Heart left ventricle (tissue), 13 donors: ENCODE measurements at regions not wholly inside any gene's neighbourhood (a gene's known extent, or its start where the extent isn't known, plus 50 kb on each side); places are given as distances from the start of the nearest gene placed in this dataset.

Source experiments
- POLR2A ChIP-seq, 2 donors: fragments of 450-650 bp; IDR thresholded peaks; one replicate each; pipeline ENCODE4 v1.6.1; 2017; ENCODE audit warnings: antibody characterized with exemption in 2 of 2, mild to moderate bottlenecking in 2 of 2, moderate library complexity in 2 of 2
- TF ChIP-seq, protein P1 (sequence below), 12 donors: fragments of 200-600 bp; sonication (generic) in 4 of 12; IDR thresholded peaks; one replicate each; pipeline versions ENCODE4 v1.5.0 to v1.8.0; 2018 to 2022; ENCODE audit warnings: antibody characterized with exemption in 12 of 12, mild to moderate bottlenecking in 5 of 12
- donor health status: ischemic (EF 13 %, LVEDD 7.1; RV severe dilation, severe dysfunction).
- donor health status: DM: no; HTN: yes; CAD: no.
- donor health status: DM: no; HTN: no; CAD: no.
- donor health status: ischemic (EF 25% LVEDD 6.9; RV normal size, moderate dysfunction).
- donor health status: ischemic (EF 25% LVEDD 5.7; RV mildly dilated, moderate dysfunction).
- donor health status: ischemic (EF 35%, LVEDD 5.7; RV mildly dilated, moderate dysfunction).
- donor health status: nonischemic (EF 11% LVEDD 7.7; RV severe dilation, severe dysfunction).
- donor health status: DM: yes; HTN: yes; CAD: no.
- donor health status: PGD.
- donor health status: ischemic (EF 29% LVEDD 5.4; RV normal size, mild dysfunction).
- donor health status: nonischemic (EF 23%, LVEDD 6.1; RV moderate dilation, normal function).

DNA sequence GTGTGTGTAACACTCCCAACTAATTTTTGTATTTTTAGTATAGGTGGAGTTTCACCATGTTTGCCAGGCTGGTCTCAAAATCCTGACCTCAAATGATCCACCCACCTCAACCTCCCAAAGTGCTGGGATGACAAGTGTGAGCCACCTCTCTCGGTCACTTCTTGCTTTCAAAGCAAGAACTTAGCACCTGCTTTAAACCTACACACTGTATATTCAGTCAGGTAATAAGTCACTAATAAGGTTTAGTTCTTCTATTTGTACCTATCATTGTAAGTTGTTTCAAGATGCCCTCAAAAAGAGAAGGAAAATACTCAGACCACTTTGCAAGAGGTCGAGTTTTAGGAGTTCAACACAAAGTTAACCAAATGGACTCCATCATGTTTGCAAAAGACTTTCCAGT lies 431.3 kb downstream of the MRPL39 start:
- no peak for TF ChIP-seq POLR2A (IDR thresholded peaks at IDR 0.05)
- TF ChIP-seq, protein P1, sequence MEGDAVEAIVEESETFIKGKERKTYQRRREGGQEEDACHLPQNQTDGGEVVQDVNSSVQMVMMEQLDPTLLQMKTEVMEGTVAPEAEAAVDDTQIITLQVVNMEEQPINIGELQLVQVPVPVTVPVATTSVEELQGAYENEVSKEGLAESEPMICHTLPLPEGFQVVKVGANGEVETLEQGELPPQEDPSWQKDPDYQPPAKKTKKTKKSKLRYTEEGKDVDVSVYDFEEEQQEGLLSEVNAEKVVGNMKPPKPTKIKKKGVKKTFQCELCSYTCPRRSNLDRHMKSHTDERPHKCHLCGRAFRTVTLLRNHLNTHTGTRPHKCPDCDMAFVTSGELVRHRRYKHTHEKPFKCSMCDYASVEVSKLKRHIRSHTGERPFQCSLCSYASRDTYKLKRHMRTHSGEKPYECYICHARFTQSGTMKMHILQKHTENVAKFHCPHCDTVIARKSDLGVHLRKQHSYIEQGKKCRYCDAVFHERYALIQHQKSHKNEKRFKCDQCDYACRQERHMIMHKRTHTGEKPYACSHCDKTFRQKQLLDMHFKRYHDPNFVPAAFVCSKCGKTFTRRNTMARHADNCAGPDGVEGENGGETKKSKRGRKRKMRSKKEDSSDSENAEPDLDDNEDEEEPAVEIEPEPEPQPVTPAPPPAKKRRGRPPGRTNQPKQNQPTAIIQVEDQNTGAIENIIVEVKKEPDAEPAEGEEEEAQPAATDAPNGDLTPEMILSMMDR (IDR thresholded peaks at IDR 0.05) = no peak
